Cardiac muscle cell (in vitro differentiated cells and primary cell): ENCODE measurements at regions not wholly inside any gene's neighbourhood (a gene's known extent, or its start where the extent isn't known, plus 50 kb on each side); places are given as distances from the start of the nearest gene placed in this dataset.
"Not testable (repeated sequence)": the region's sequence is repeated elsewhere in the genome, so short reads cannot be mapped to it uniquely, and the experiment has no call there.

Source experiments
- DNase-seq, 2 donors: peaks; one replicate each; pipeline versions ENCODE4 v3.0.0 to v3.0.0-alpha.2; 2010 to 2017; ENCODE audit warnings: low read depth in 1 of 2, low spot score in 1 of 2
- H3K27ac ChIP-seq: fragments of 200-600 bp; sonication (generic); 2 replicates; pipeline ENCODE4 v1.5.1; 2016
- H3K27me3 ChIP-seq: fragments of 200-600 bp; sonication (generic); 2 replicates; pipeline ENCODE4 v1.6.0; 2016; ENCODE audit warnings: control low read depth
- H3K36me3 ChIP-seq: fragments of 200-600 bp; sonication (generic); 2 replicates; pipeline ENCODE4 v1.5.1; 2016; ENCODE audit warnings: control low read depth
- H3K4me1 ChIP-seq: fragments of 200-600 bp; sonication (generic); 2 replicates; pipeline ENCODE4 v1.8.1; 2017; ENCODE audit warnings: low read depth, mild to moderate bottlenecking, mixed run types
- H3K4me3 ChIP-seq: fragments of 200-600 bp; sonication (generic); 2 replicates; pipeline ENCODE4 v1.5.1; 2016; ENCODE audit warnings: mild to moderate bottlenecking
- H3K9me3 ChIP-seq: fragments of 200-600 bp; sonication (generic); 2 replicates; pipeline ENCODE4 v1.5.1; 2017; ENCODE audit warnings: low read depth, mild to moderate bottlenecking, control low read depth
- CTCF ChIP-seq: IDR thresholded peaks from 2 replicates; pipeline ENCODE4 v1.5.1; 2012; ENCODE audit warnings: low read depth, mild to moderate bottlenecking, low read length

GRCh38 chr2:188023035-188023434 is 268.6 kb upstream of the GULP1 start:
- TF ChIP-seq CTCF, result no peak
- Histone ChIP-seq H3K4me3 (no peak overlapping the region), H3K4me1 (no peaks in the 10 kb centered on the region), H3K27me3 (no peaks in the 10 kb centered on the region), H3K9me3 (no peaks in the 10 kb centered on the region), H3K27ac (no peak overlapping the region), H3K36me3 (no peaks in the 10 kb centered on the region)
- no peak for DNase-seq

- no peaks in the 10 kb centered on the region for H3K4me1 ChIP-seq
- H3K27ac ChIP-seq, result no peak overlapping the region
- no peaks in the 10 kb centered on the region for H3K9me3 ChIP-seq
- no peak for TF ChIP-seq CTCF
- no peaks in the 10 kb centered on the region for H3K36me3 ChIP-seq
- H3K4me3 ChIP-seq, result no peak overlapping the region
- peak in 1 of 2 donors; percentile 13 for DNase-seq
- no peaks in the 10 kb centered on the region for H3K27me3 ChIP-seq
These were observed 266.9 kb upstream of the GULP1 start for GRCh38 chr2:188024811-188025210.

- Histone ChIP-seq H3K36me3 (no peaks in the 10 kb centered on the region), H3K9me3 (no peaks in the 10 kb centered on the region), H3K27ac (no peak overlapping the region), H3K4me1 (no peaks in the 10 kb centered on the region), H3K4me3 (no peak overlapping the region), H3K27me3 (peaks cover 5% of the 10 kb centered on the region)
- no peak for DNase-seq
- TF ChIP-seq CTCF, result no peak
These were observed 262.9 kb upstream of the GULP1 start for GRCh38 chr2:188028739-188029138.

GRCh38 chr2:188032306-188032705 is 259.4 kb upstream of the GULP1 start:
- Histone ChIP-seq H3K9me3 (no peaks in the 10 kb centered on the region), H3K4me1 (no peaks in the 10 kb centered on the region), H3K36me3 (no peaks in the 10 kb centered on the region), H3K4me3 (no peak overlapping the region), H3K27me3 (peaks cover 13% of the 10 kb centered on the region), H3K27ac (no peak overlapping the region)
- DNase-seq, result no peak
- TF ChIP-seq CTCF, result no peak

- no peak overlapping the region for H3K4me3 ChIP-seq
- no peaks in the 10 kb centered on the region for H3K4me1 ChIP-seq
- no peak for DNase-seq
- no peak for TF ChIP-seq CTCF
- H3K36me3 ChIP-seq, result no peaks in the 10 kb centered on the region
- no peak overlapping the region for H3K27ac ChIP-seq
- peaks cover 13% of the 10 kb centered on the region for H3K27me3 ChIP-seq
- H3K9me3 ChIP-seq, result no peaks in the 10 kb centered on the region
These were observed 258.9 kb upstream of the GULP1 start for GRCh38 chr2:188032786-188033185.

GRCh38 chr2:188033240-188033639 is 258.4 kb upstream of the GULP1 start:
- not testable (repeated sequence) for H3K27ac ChIP-seq, H3K36me3 ChIP-seq, DNase-seq, H3K9me3 ChIP-seq, H3K4me3 ChIP-seq, H3K4me1 ChIP-seq
- peaks cover 13% of the 10 kb centered on the region for H3K27me3 ChIP-seq

- not testable (repeated sequence) for H3K4me3 ChIP-seq, DNase-seq, H3K36me3 ChIP-seq
These were observed 257.6 kb upstream of the GULP1 start for GRCh38 chr2:188034102-188034501.

GRCh38 chr2:188035377-188035776 is 256.3 kb upstream of the GULP1 start:
- H3K27ac ChIP-seq, DNase-seq, H3K36me3 ChIP-seq, H3K4me3 ChIP-seq, H3K4me1 ChIP-seq, H3K9me3 ChIP-seq: not testable (repeated sequence)
- H3K27me3 ChIP-seq, result peaks cover 13% of the 10 kb centered on the region

More at GRCh38 chr2:188034102-188034501, 257.6 kb upstream of the GULP1 start:
- peaks cover 13% of the 10 kb centered on the region for H3K27me3 ChIP-seq
- H3K4me1 ChIP-seq, H3K27ac ChIP-seq, H3K9me3 ChIP-seq: not testable (repeated sequence)

GRCh38 chr2:188036786-188037185 is 254.9 kb upstream of the GULP1 start:
- not testable (repeated sequence) for H3K4me3 ChIP-seq, H3K36me3 ChIP-seq
- peaks cover 13% of the 10 kb centered on the region for H3K27me3 ChIP-seq

More at GRCh38 chr2:188036786-188037185, 254.9 kb upstream of the GULP1 start:
- H3K27ac ChIP-seq, H3K4me1 ChIP-seq, H3K9me3 ChIP-seq, DNase-seq: not testable (repeated sequence)
